H7 (cell line): ENCODE measurements at regions not wholly inside any gene's neighbourhood (a gene's known extent, or its start where the extent isn't known, plus 50 kb on each side); places are given as distances from the start of the nearest gene placed in this dataset.
A peak's percentile ranks its signal among the peaks of the same experiment; 100 is the strongest.

ENCODE experiments used
- DNase-seq: peaks from one replicate; pipeline ENCODE4 v3.0.0; 2012
- H3K27me3 ChIP-seq: 2 replicates; pipeline ENCODE4 v1.6.0; 2011; ENCODE audit warnings: mild to moderate bottlenecking, low read length; ENCODE audit not compliant: control insufficient read depth, insufficient read depth
- H3K36me3 ChIP-seq: replicated peaks from 2 replicates; pipeline ENCODE4 v1.5.1; 2011; ENCODE audit warnings: low read length; ENCODE audit not compliant: control insufficient read depth, insufficient read depth
- H3K4me3 ChIP-seq: 2 replicates; pipeline ENCODE4 v1.5.1; 2011; ENCODE audit warnings: low read depth, mild to moderate bottlenecking, control low read depth, low read length, moderate library complexity; ENCODE audit not compliant: insufficient read depth

DNA sequence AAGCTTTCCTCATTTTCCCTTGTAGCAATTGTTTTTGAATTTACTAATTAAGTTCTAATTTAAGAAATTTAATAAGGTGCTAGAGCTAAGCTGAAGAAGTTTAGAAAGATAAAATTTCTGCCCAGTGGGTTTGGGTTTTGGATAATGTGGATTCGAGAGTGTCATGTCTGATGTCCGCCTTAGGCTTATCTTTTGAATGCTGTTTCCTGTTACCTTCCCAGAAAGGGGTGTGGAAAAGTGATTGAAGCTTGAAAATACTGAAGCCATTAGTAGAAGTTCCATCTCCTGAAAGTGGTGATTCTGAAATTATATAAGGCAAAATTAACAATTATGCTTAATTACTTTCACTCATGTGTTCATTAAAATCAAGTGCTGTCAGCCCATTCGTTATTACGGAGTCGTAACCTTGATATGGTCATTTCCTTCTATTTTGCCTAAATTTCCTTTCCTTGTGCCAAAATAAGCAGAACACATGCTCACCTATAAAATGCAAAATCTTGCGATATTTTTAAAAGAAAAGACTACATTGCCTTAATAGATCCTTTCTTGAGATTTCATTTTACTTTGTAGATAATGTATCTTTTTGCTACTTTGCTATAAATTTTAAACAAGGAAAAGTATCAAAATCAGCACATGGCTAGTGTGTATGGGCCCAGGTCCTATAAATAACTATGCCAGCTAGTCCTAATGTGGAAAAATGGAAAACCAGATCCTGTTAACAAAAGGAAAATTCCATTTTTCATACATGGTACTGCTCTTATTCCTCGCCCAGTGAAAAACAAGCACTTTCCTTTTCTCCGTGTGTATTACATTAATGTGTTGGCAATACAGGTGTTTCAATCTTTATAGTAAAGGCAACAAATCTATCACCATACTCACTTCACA, 97.3 kb downstream of the ICOS start:
- no peak for DNase-seq
- Histone ChIP-seq H3K36me3 (no peaks in the 10 kb centered on the region), H3K4me3 (no peak overlapping the region), H3K27me3 (no peaks in the 10 kb centered on the region)

DNA sequence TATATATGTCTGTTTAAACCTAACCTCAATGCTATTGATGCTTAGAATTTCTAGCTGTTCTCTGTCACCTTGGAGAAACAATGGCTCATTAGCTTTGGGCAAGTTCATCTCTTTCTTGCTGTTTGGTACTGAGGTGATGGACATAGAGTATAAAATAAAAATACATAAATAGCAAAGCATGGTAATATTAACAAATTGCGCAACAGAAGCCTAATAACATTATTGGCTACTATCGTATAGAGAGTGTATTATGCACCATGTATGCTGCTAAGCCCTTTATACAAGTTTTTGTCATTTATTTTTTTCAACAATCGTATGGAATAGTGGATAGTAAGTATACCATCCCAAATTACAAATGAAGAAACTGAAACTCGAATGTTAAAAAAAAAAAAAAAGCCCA, 100.1 kb downstream of the ICOS start:
- Histone ChIP-seq H3K27me3 (no peaks in the 10 kb centered on the region), H3K4me3 (no peak overlapping the region), H3K36me3 (no peaks in the 10 kb centered on the region)
- no peak for DNase-seq

DNA sequence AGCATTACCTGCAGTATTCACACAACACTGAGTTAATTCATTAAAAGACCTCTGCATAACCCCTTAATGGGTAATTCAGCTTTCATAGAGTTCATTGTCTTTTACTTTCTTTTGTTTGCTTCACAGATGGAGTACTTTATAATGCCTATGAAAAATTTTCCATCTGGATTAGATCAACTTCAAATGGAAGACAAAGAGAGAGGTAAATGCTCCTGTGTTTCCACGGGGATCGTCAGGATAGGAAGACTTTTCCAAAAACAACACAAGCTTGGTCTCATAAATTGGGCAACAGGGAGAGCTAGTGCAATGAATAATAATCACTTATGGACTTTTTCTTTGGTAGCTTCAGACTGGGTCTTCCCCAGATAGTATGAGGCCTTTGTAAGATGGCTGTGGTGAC, 100.7 kb downstream of the ICOS start:
- no peaks in the 10 kb centered on the region for H3K27me3 ChIP-seq
- DNase-seq, result no peak
- H3K36me3 ChIP-seq, result no peaks in the 10 kb centered on the region

DNA sequence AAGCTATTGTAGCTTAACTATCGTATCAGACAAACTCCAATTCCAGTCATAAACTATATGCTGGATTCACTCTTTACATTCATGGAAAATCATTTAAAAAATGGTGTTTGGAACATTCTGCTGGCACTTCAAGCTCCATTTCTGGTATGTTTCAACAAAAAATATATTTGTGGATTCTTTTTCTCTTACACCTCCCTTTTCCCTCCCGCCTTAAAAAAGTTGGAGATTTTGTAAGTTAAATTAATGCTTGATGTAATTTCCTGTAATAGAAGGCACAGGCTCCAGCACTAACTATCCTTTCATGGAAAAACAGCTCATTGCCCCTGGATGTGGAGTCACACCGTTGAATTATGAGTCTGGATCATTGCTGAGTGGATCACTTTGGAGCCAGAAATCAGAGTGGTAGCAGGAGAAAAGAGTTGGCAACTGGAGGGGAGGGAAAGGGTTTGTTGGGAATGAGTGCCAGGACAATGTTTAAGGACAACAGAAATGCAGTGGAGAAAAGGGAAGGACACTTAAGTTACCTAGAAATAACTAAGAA, 102.8 kb downstream of the ICOS start:
- H3K4me3 ChIP-seq, result no peak overlapping the region
- DNase-seq, result no peak
- no peaks in the 10 kb centered on the region for H3K36me3 ChIP-seq
- H3K27me3 ChIP-seq, result no peaks in the 10 kb centered on the region

More for the DNA sequence above, 100.7 kb downstream of the ICOS start:
- H3K4me3 ChIP-seq, result no peak overlapping the region

DNA sequence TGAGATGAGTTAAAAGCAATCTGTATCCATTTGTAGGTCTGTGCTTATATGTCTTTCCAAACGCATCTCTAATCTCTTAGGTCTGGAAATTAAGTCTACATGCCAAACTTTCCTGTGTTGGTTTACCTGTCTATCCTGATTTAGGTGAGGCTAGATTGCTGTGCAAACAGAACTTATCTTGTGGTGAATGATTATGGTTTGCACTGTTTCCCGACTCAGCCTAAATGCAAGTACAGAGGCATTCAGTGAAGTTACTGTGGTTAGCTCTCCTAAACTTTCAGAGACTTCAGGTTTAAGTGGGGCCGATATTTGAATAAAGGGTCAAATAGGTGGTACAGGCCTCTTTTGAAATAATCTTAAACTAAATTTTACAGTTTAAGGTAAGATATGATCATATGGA, 103.5 kb downstream of the ICOS start:
- no peaks in the 10 kb centered on the region for H3K36me3 ChIP-seq
- H3K27me3 ChIP-seq, result no peaks in the 10 kb centered on the region
- no peak for DNase-seq
- H3K4me3 ChIP-seq, result no peak overlapping the region

DNA sequence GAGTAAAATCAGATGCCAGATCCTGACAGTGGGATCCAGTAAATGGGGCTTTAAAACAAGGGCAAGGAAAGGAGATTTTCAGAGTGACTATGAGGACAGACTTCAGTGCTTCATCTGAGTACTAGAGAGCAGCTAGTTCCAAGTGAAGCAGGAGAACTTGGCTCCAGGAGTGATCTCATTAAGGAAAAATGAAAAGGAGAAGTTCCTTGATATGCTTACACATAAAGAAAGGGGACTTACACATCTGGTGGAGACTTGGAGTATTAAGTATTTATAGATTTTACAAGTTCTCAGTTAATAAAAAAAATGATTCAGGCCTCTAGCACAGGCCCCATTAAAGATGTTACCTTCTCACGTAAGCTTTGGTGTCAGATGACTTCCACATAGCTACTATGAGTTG, 105.8 kb downstream of the ICOS start:
- Histone ChIP-seq H3K27me3 (no peaks in the 10 kb centered on the region), H3K36me3 (no peaks in the 10 kb centered on the region), H3K4me3 (no peak overlapping the region)
- no peak for DNase-seq

DNA sequence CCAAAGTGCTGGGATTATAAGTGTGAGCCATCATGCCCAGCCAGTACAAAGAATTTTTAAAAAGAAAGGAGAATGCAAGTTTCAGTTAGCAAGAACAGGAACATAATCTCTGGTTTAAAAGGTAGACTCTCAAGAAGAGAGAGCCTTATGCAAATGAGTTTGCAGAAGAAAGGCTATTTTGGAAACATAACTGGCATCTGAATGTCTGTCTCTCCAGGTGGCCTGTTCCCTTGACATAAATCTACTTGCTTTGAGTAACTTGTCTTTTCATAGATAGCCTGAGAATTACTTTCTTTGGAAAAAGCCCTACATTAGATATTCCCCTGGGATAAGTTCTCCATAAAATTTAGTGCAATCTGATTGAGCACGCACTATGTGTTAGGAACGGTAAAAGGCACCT, 109.6 kb downstream of the ICOS start:
- H3K36me3 ChIP-seq, result no peaks in the 10 kb centered on the region
- H3K27me3 ChIP-seq, result no peaks in the 10 kb centered on the region
- DNase-seq, result no peak
- no peak overlapping the region for H3K4me3 ChIP-seq

DNA sequence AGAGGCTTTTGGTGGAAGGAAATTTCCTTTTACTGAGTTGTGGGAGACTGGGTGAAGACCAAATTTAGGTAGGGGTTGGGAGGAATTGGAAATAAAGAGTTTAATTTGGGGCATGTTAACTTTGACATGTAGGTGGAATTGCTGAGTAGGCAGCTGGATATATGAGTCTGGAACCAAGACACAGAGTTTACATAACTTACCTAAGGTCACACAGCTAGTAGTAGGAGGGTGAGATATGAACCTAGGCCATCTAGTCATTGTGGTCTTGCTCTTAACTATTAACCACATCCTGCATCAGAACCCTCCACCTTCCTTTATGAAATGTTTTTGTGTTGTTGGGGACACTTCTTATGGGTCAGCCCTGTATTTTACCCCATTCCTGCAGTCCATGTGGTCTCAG, 113.1 kb downstream of the ICOS start:
- Histone ChIP-seq H3K27me3 (no peaks in the 10 kb centered on the region), H3K4me3 (no peak overlapping the region), H3K36me3 (no peaks in the 10 kb centered on the region)
- DNase-seq, result no peak

DNA sequence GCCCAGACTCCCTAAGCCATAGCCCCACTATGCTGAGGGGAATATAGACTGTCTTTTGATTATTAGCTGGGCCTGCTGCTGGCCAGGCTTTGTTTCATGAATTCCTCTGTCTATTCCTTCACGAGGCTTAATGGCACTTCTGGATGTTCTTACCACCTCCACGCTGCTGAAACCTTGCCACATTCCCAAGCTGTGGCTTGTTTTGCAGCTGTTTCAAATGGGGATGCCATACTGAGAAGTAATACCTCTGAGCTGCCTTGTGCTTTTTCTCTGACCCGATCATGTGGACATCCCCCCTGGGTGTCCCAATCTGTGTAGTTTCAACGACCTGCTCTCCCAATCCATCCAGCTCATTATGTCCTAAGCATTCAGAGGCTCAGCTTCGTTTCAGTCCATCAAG, 114.1 kb downstream of the ICOS start:
- Histone ChIP-seq H3K4me3 (no peak overlapping the region), H3K27me3 (no peaks in the 10 kb centered on the region), H3K36me3 (no peaks in the 10 kb centered on the region)
- DNase-seq, result no peak

DNA sequence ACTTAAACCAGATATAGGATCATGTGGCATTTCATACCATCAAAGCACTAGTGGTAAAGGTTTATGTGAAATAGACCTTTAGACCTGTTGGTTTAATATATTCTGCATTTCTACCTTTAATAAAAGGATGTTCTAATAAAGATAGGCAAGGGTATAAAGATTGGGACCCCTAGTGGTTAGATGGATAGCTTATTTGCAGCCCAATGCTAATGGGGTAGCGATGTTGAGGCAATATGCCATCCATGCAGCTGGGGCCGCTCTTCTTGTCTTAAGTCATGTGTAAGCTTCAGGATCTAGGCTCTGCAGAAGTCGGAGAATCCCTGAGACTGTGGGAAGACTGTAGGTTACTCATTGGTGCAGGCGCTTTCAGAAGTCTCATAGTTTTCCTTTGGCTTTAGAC, 114.9 kb downstream of the ICOS start:
- Histone ChIP-seq H3K27me3 (no peaks in the 10 kb centered on the region), H3K4me3 (no peak overlapping the region), H3K36me3 (no peaks in the 10 kb centered on the region)
- DNase-seq, result peak; percentile 40

DNA sequence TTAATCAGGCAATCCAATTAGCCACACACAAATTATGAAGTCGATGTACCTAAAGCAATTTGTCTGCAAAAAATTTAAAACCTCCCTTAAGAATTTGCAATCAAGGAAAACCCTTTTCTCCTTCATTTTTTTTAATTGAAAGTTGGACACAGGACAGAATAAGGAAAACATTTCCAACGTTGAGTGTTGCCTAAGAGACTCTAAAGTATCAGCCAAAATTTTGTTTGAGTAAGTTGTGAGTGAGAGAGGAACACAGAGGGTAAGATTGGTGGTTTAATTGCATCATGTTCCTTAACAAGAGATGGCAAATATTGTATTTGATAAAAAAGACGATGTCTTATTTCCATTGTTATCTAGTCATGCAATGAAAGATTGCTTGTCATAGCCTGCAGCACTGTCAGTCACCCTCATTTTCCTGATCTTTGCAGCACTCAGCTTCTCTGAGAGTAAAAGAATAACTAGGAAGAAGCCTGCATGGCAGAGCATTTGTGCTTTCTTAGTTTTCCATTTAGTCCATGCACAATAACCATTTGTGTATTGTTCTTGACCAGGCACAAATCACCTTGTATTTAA, 115.5 kb downstream of the ICOS start:
- Histone ChIP-seq H3K27me3 (no peaks in the 10 kb centered on the region), H3K4me3 (no peak overlapping the region), H3K36me3 (no peaks in the 10 kb centered on the region)
- no peak for DNase-seq

DNA sequence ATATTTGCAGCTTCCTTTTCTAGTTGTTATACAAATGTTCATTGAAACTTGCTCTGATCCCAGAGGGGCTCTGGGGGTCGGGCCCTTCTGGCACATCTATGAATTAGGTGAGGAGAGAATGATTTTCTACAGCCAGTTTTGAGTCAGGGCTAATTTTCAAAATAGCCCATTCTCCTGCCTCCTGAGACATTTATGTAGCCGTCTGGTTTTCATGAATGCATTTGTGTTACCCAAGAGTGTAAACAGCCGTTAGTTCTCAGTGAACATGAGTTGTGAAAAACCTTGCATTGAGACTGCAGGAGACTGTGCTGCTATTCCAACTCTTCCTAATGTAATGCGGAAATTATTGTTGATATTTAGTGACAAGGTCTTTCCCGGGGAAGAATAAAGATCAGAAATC, 122.5 kb downstream of the ICOS start:
- no peak overlapping the region for H3K4me3 ChIP-seq
- DNase-seq, result no peak
- no peaks in the 10 kb centered on the region for H3K27me3 ChIP-seq
- H3K36me3 ChIP-seq, result no peaks in the 10 kb centered on the region

DNA sequence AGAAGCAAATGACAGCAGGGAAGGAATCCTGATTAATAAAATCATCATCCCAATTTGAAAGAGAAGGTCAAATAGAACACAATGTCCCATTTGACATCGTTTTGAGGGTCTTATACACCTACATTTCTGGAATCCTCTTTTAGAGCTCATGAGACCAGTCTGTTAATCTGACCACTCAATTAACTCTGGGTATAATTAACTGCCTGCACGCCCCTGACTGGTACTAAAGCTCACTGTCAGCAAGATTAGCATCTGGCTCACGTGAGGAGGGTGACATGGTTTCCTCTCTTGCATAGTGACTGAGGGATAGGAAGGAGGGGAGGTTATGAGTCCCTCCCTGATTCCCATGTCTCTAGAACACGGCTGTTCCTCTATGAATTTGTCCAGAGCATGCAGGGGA, 124.3 kb downstream of the ICOS start:
- Histone ChIP-seq H3K36me3 (no peaks in the 10 kb centered on the region), H3K4me3 (no peak overlapping the region), H3K27me3 (no peaks in the 10 kb centered on the region)
- DNase-seq, result no peak

DNA sequence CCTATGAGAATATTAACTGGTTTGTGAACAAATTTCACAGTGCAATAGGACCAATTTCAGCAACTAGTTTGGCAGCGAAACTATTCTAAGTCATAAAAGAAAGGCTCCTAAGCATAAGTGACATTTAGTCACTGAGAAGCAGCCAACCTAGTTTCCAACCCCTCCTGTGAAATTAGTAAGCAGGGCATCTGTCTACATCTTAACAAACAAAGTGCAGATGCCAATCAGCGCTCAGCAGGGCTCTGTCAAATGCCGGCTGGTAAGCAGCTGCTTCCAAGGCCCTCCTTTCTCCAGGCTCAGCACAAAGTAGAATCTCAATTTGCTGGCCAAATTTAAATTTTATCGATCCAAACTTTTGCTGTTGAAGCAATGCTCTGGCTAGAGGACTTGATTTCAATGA, 124.7 kb downstream of the ICOS start:
- no peak for DNase-seq
- no peaks in the 10 kb centered on the region for H3K27me3 ChIP-seq

DNA sequence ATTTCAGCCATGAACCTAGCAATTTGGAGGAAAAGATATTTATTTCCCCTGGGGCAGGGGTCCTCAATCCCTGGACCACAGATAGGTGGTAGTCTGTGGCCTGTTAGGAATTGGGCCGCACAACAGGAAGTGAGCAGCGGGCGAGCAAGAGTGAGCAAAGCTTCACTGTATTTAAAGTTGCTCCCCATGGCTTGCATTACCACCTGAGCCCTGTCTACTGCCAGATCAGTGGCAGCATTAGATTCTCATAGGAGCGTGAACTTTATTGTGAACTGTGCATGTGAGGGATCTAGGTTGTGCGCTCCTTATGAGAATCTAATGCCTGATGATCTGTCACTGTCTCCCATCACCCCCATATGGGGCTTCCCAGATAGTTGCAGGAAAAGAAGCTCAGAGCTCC, 127.6 kb downstream of the ICOS start:
- H3K4me3 ChIP-seq, result no peak overlapping the region
- H3K27me3 ChIP-seq, result no peaks in the 10 kb centered on the region
- H3K36me3 ChIP-seq, result no peaks in the 10 kb centered on the region
- DNase-seq, result no peak

More for the DNA sequence above, 124.7 kb downstream of the ICOS start:
- no peaks in the 10 kb centered on the region for H3K36me3 ChIP-seq
- no peak overlapping the region for H3K4me3 ChIP-seq
